RWPE2 (cell line): ENCODE measurements at regions not wholly inside any gene's neighbourhood (a gene's known extent, or its start where the extent isn't known, plus 50 kb on each side); places are given as distances from the start of the nearest gene placed in this dataset.

Experiments
- ATAC-seq: fragments of 200-7000 bp; cut with Tn5 transposase; 3 replicates; pipeline ENCODE4 v1.9.1; 2021; ENCODE audit warnings: low read depth
- DNase-seq: peaks from one replicate; pipeline ENCODE4 v3.0.0-alpha.2; 2020; ENCODE audit warnings: low spot score
- H3K27ac ChIP-seq: fragments of 450-650 bp; 2 replicates; pipeline ENCODE4 v1.5.1; 2017; ENCODE audit warnings: mild to moderate bottlenecking; ENCODE audit not compliant: poor library complexity, severe bottlenecking
- H3K27me3 ChIP-seq: fragments of 250-450 bp; sonication (Bioruptor Pico); 2 replicates; pipeline ENCODE4 v1.5.1; 2021; ENCODE audit warnings: mild to moderate bottlenecking, moderate library complexity; ENCODE audit not compliant: insufficient read depth, poor library complexity, severe bottlenecking
- H3K36me3 ChIP-seq: fragments of 250-450 bp; sonication (Bioruptor Pico); 2 replicates; pipeline ENCODE4 v1.5.1; 2020; ENCODE audit warnings: low read depth, mild to moderate bottlenecking, moderate library complexity
- H3K4me1 ChIP-seq: fragments of 250-450 bp; sonication (Bioruptor Pico); 2 replicates; pipeline ENCODE4 v1.5.1; 2021; ENCODE audit warnings: mild to moderate bottlenecking, moderate library complexity; ENCODE audit not compliant: insufficient read depth, poor library complexity, severe bottlenecking
- H3K4me3 ChIP-seq: fragments of 250-450 bp; sonication (Bioruptor Pico); 2 replicates; pipeline ENCODE4 v1.5.1; 2021; ENCODE audit warnings: mild to moderate bottlenecking, moderate library complexity; ENCODE audit not compliant: severe bottlenecking
- H3K9me3 ChIP-seq: fragments of 250-450 bp; sonication (Bioruptor Pico); 2 replicates; pipeline ENCODE4 v1.5.1; 2021; ENCODE audit warnings: mild to moderate bottlenecking, moderate library complexity; ENCODE audit not compliant: severe bottlenecking
- CTCF ChIP-seq: fragments of 450-650 bp; IDR thresholded peaks from one replicate; pipeline ENCODE4 v1.5.1; 2017; ENCODE audit warnings: mild to moderate bottlenecking, moderate library complexity; ENCODE audit not compliant: poor library complexity, severe bottlenecking

GRCh38 chr2:240244543-240244942, 104.1 kb upstream of the OTOS start:
- ATAC-seq: no peak
- no peaks in the 10 kb centered on the region for H3K9me3 ChIP-seq
- DNase-seq: no peak
- TF ChIP-seq CTCF: no peak
- H3K27me3 ChIP-seq: no peaks in the 10 kb centered on the region
- H3K36me3 ChIP-seq: no peaks in the 10 kb centered on the region
- H3K4me3 ChIP-seq: no peak overlapping the region
- no peaks in the 10 kb centered on the region for H3K4me1 ChIP-seq
- H3K27ac ChIP-seq: no peak overlapping the region

GRCh38 chr2:240245184-240245583, 104.7 kb upstream of the OTOS start:
- Histone ChIP-seq H3K9me3 (no peaks in the 10 kb centered on the region), H3K4me1 (no peaks in the 10 kb centered on the region)

GRCh38 chr2:240245706-240246105, 105.2 kb upstream of the OTOS start:
- H3K9me3 ChIP-seq: no peaks in the 10 kb centered on the region
- peaks cover 4% of the 10 kb centered on the region for H3K4me1 ChIP-seq
- no peak for TF ChIP-seq CTCF
- H3K4me3 ChIP-seq: no peak overlapping the region
- no peaks in the 10 kb centered on the region for H3K27me3 ChIP-seq
- ATAC-seq (no peak), DNase-seq (peak; percentile 50)
- no peaks in the 10 kb centered on the region for H3K36me3 ChIP-seq
- H3K27ac ChIP-seq: no peak overlapping the region

More at GRCh38 chr2:240245184-240245583, 104.7 kb upstream of the OTOS start:
- Histone ChIP-seq H3K27ac (no peak overlapping the region), H3K4me3 (no peak overlapping the region), H3K36me3 (no peaks in the 10 kb centered on the region), H3K27me3 (no peaks in the 10 kb centered on the region)
- TF ChIP-seq CTCF: no peak
- ATAC-seq: no peak
- DNase-seq: no peak

GRCh38 chr2:240246173-240246820, 105.8 kb upstream of the OTOS start:
- Histone ChIP-seq H3K4me3 (no peak overlapping the region), H3K27me3 (no peaks in the 10 kb centered on the region), H3K4me1 (peaks cover 10% of the 10 kb centered on the region), H3K27ac (no peak overlapping the region), H3K36me3 (no peaks in the 10 kb centered on the region), H3K9me3 (no peaks in the 10 kb centered on the region)
- DNase-seq (no peak), ATAC-seq (no peak)
- no peak for TF ChIP-seq CTCF

GRCh38 chr2:240247241-240247867, 106.9 kb upstream of the OTOS start:
- ATAC-seq (no peak), DNase-seq (no peak)
- no peak for TF ChIP-seq CTCF
- Histone ChIP-seq H3K4me3 (no peak overlapping the region), H3K4me1 (peaks cover 17% of the 10 kb centered on the region), H3K36me3 (no peaks in the 10 kb centered on the region), H3K9me3 (no peaks in the 10 kb centered on the region), H3K27ac (no peak overlapping the region), H3K27me3 (no peaks in the 10 kb centered on the region)
